ENCODE measurements at regions not wholly inside any gene's neighbourhood (a gene's known extent, or its start where the extent isn't known, plus 50 kb on each side); places are given as distances from the start of the nearest gene placed in this dataset.

GRCh38 chr10:80870282-80870681 lies 332.6 kb downstream of the SH2D4B start:
- Mint-ChIP-seq H3K4me1 (no peaks in the 10 kb centered on the region), H3K27ac (no peak overlapping the region), H3K27me3 (peaks cover 2% of the 10 kb centered on the region), H3K9me3 (ENCODE audit: insufficient read depth) (peaks cover 10% of the 10 kb centered on the region), H3K4me3 (no peak overlapping the region)
- H3K27ac ChIP-seq (ENCODE audit: low read length in 2 of 2), result no peak overlapping the region
- no peak overlapping the region for H2AFZ ChIP-seq (ENCODE audit: insufficient read depth, low read depth, low read length, poor library complexity, severe bottlenecking)
- TF ChIP-seq, protein P1, sequence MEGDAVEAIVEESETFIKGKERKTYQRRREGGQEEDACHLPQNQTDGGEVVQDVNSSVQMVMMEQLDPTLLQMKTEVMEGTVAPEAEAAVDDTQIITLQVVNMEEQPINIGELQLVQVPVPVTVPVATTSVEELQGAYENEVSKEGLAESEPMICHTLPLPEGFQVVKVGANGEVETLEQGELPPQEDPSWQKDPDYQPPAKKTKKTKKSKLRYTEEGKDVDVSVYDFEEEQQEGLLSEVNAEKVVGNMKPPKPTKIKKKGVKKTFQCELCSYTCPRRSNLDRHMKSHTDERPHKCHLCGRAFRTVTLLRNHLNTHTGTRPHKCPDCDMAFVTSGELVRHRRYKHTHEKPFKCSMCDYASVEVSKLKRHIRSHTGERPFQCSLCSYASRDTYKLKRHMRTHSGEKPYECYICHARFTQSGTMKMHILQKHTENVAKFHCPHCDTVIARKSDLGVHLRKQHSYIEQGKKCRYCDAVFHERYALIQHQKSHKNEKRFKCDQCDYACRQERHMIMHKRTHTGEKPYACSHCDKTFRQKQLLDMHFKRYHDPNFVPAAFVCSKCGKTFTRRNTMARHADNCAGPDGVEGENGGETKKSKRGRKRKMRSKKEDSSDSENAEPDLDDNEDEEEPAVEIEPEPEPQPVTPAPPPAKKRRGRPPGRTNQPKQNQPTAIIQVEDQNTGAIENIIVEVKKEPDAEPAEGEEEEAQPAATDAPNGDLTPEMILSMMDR (IDR thresholded peaks at IDR 0.05), result no peak
- TF ChIP-seq EZH2 (IDR thresholded peaks at IDR 0.05; ENCODE audit: borderline replicate concordance, insufficient read depth, low read depth, low read length, poor library complexity, severe bottlenecking), result no peak
- ChIA-PET POLR2A (no interaction called here), CTCF (no interaction called here)
- ATAC-seq (ENCODE audit: low read depth) (no peak), DNase-seq (no peak)
- no peaks in the 10 kb centered on the region for H4K20me1 ChIP-seq (ENCODE audit: control insufficient read depth, insufficient read depth, low read length, poor library complexity, severe bottlenecking)
- no peak overlapping the region for H3K9ac ChIP-seq (ENCODE audit: low read length)
- no peaks in the 10 kb centered on the region for H3K9me3 ChIP-seq (ENCODE audit: control extremely low read depth in 1 of 3, control insufficient read depth in 2 of 3, insufficient read depth in 1 of 3, low read length in 2 of 3)
- no peaks in the 10 kb centered on the region for H3K27me3 ChIP-seq (replicated peaks in 1 of 4; ENCODE audit: control extremely low read depth in 1 of 4, control insufficient read depth in 3 of 4, insufficient read depth in 4 of 4, low read length in 3 of 4)
- no peaks in the 10 kb centered on the region for H3K4me1 ChIP-seq (ENCODE audit: control insufficient read depth in 2 of 2, insufficient read depth in 2 of 2, low read length in 2 of 2)
- no peak overlapping the region for H3K4me3 ChIP-seq (ENCODE audit: control extremely low read depth in 1 of 5, extremely low read depth in 1 of 5, insufficient read depth in 1 of 5, low read depth in 2 of 5, low read length in 4 of 5)
- no peaks in the 10 kb centered on the region for H3K36me3 ChIP-seq (replicated peaks in 1 of 2; ENCODE audit: control extremely low read depth in 1 of 2, control insufficient read depth in 1 of 2, extremely low read depth in 1 of 2, insufficient read depth in 2 of 2, low read length in 1 of 2)
- intact Hi-C loops (cut with micrococcal nuclease), result no loop called here
- no peak overlapping the region for H3K4me2 ChIP-seq (replicated peaks; ENCODE audit: low read depth, low read length, poor library complexity, severe bottlenecking)
- H3K79me2 ChIP-seq (ENCODE audit: control insufficient read depth, insufficient read depth, low read length), result no peaks in the 10 kb centered on the region
- WGBS (ENCODE audit: insufficient coverage), result no CpG with 5 or more reads among the region's 1 CpG

GRCh38 chr10:80871083-80871482 lies 333.4 kb downstream of the SH2D4B start:
- no peaks in the 10 kb centered on the region for H3K36me3 ChIP-seq (replicated peaks in 1 of 2; ENCODE audit: control extremely low read depth in 1 of 2, control insufficient read depth in 1 of 2, extremely low read depth in 1 of 2, insufficient read depth in 2 of 2, low read length in 1 of 2)
- H3K27me3 ChIP-seq (replicated peaks in 1 of 4; ENCODE audit: control extremely low read depth in 1 of 4, control insufficient read depth in 3 of 4, insufficient read depth in 4 of 4, low read length in 3 of 4), result no peaks in the 10 kb centered on the region
- no peaks in the 10 kb centered on the region for H3K4me1 Mint-ChIP-seq
- H3K4me3 ChIP-seq (ENCODE audit: control extremely low read depth in 1 of 5, extremely low read depth in 1 of 5, insufficient read depth in 1 of 5, low read depth in 2 of 5, low read length in 4 of 5), result no peak overlapping the region
- H2AFZ ChIP-seq (ENCODE audit: insufficient read depth, low read depth, low read length, poor library complexity, severe bottlenecking), result no peak overlapping the region
- H3K4me1 ChIP-seq (ENCODE audit: control insufficient read depth in 2 of 2, insufficient read depth in 2 of 2, low read length in 2 of 2), result no peaks in the 10 kb centered on the region
- ChIA-PET POLR2A (no interaction called here), CTCF (no interaction called here)
- no peak overlapping the region for H3K27ac Mint-ChIP-seq
- no peaks in the 10 kb centered on the region for H4K20me1 ChIP-seq (ENCODE audit: control insufficient read depth, insufficient read depth, low read length, poor library complexity, severe bottlenecking)
- H3K79me2 ChIP-seq (ENCODE audit: control insufficient read depth, insufficient read depth, low read length), result no peaks in the 10 kb centered on the region
- no peaks in the 10 kb centered on the region for H3K9me3 ChIP-seq (ENCODE audit: control extremely low read depth in 1 of 3, control insufficient read depth in 2 of 3, insufficient read depth in 1 of 3, low read length in 2 of 3)
- H3K27me3 Mint-ChIP-seq, result no peaks in the 10 kb centered on the region
- ATAC-seq (ENCODE audit: low read depth), result no peak
- DNase-seq, result no peak
- TF ChIP-seq EZH2 (IDR thresholded peaks at IDR 0.05; ENCODE audit: borderline replicate concordance, insufficient read depth, low read depth, low read length, poor library complexity, severe bottlenecking), result no peak
- H3K4me2 ChIP-seq (replicated peaks; ENCODE audit: low read depth, low read length, poor library complexity, severe bottlenecking), result no peak overlapping the region
- no peak overlapping the region for H3K4me3 Mint-ChIP-seq
- H3K9me3 Mint-ChIP-seq (ENCODE audit: insufficient read depth), result peaks cover 10% of the 10 kb centered on the region
- H3K27ac ChIP-seq (ENCODE audit: low read length in 2 of 2), result no peak overlapping the region
- no peak overlapping the region for H3K9ac ChIP-seq (ENCODE audit: low read length)
- intact Hi-C loops (cut with micrococcal nuclease), result no loop called here

Measured in B cell (primary cell).